ENCODE measurements at regions not wholly inside any gene's neighbourhood (a gene's known extent, or its start where the extent isn't known, plus 50 kb on each side); places are given as distances from the start of the nearest gene placed in this dataset.

- DNase-seq, result no peak
Measured at GRCh38 chr4:11549525-11549924, 120.8 kb upstream of the HS3ST1 start.

GRCh38 chr4:11548597-11549082 lies 119.9 kb upstream of the HS3ST1 start:
- DNase-seq, result no peak

DNA sequence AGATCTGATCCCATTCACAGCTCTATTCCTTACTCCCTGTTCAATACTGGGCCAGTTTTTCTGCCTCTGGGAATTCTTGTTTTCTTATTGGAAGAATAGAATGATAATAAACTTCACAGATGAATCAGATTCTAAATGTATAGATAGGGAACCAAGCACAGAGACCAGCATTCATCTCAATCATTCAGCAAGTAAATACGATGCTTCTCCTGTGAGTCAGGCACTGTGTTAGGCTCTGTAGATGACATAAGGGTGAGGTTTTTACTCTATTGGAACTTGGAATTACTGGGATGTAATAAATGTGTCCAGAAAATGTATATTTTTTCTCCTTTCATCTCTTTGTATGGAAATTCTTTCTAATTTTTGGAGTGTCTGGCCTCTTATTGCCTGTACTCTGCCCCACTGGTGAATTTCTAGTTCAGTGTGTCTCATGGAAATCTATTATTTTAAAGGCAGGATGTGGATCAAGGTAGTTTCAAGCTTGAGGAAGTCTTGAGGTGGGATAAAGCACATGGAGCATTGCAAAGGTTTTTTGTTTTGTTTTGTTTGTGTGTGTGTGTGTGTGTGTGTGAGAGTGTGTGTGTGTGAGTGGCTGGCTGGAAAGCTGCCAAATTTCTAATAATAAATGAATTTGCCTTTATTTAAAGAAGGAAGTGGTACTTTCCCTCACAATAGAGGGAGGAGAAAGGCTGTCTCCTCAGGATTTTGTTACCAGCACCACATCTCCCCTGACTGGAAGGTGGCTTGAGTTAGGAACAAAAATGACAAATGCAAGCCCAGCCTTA lies 117.9 kb upstream of the HS3ST1 start:
- no peak for DNase-seq

- no peak for DNase-seq
Measured at GRCh38 chr4:11545651-11546050, 117.0 kb upstream of the HS3ST1 start.

DNA sequence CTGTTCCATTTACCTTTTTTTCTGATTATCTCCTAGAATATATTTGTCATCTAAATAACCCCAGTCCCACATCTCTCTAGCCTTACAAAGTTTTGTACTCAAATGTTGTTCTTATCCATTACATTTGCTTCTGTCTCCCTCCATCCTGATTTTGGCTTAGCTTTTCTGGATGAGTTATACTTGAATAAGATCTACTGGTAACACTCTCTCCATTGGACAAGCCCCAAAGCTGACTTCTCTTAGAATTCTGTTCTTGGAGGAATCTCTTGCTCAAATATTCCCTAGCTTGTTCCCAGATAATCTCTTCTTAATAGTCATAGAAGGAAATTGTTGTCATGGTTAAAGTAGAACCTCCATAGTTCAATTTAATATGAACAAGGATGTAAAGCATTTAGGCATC lies 115.5 kb upstream of the HS3ST1 start:
- DNase-seq, result no peak

- DNase-seq, result no peak
Measured at GRCh38 chr4:11543706-11544105, 115.0 kb upstream of the HS3ST1 start.

DNA sequence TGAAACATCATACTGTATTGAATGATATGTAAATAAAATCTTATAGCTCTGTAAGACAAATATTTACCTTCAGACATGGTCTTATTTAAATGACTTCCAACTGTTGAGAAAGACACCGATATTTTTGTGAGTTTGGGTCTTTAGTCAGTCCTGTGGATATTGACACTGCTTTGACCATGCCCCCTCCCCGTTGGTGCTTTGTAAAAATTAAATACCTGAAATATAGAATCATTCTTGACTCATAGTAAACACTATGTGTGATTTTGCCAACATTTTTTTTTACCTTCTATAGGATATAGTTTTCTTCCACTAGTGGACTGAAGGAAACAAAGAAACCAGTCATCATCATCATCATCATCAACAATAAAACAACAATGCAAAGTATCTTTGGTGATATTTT lies 114.3 kb upstream of the HS3ST1 start:
- no peak for DNase-seq

DNA sequence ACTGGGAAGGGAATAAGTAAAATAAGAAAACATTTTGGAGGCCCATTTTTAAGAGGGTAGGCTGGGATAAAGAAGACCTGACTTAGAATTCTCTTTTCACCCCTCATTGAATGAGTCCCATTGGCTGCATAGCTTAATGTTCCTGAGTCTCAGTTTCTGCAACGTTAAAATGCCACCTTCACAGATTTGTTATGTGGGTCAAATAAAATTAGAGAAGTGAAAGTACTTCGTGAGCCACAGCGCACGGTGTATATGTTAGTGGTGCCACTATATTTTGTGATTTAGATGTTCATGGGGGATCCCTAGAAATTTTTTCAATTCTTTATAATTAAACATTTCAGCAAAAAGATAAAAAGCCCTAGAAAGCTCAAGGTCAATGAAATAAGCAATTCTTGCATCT lies 109.2 kb upstream of the HS3ST1 start:
- DNase-seq, result no peak

GRCh38 chr4:11535333-11535732 lies 106.6 kb upstream of the HS3ST1 start:
- DNase-seq, result no peak

GRCh38 chr4:11534623-11535302 lies 106.1 kb upstream of the HS3ST1 start:
- no peak for DNase-seq

DNA sequence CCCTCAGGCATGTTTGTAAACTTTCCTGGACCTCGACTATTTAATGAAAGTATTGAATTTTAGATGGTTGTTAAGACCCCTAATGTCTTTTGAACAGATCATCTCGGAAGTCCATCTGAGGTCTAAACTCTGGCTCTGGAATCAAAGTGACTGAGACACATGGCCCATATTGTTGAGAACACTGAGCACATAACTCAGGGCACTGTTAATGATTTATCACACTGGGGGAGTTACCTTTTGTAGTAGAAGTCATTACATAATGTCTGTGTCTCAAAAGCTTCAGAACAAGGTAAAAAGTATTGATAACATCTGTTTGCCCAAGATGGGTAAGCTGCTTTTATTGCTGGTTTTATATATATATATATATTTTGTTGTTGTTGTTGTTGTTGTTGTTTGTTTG lies 103.4 kb upstream of the HS3ST1 start:
- DNase-seq, result no peak

DNA sequence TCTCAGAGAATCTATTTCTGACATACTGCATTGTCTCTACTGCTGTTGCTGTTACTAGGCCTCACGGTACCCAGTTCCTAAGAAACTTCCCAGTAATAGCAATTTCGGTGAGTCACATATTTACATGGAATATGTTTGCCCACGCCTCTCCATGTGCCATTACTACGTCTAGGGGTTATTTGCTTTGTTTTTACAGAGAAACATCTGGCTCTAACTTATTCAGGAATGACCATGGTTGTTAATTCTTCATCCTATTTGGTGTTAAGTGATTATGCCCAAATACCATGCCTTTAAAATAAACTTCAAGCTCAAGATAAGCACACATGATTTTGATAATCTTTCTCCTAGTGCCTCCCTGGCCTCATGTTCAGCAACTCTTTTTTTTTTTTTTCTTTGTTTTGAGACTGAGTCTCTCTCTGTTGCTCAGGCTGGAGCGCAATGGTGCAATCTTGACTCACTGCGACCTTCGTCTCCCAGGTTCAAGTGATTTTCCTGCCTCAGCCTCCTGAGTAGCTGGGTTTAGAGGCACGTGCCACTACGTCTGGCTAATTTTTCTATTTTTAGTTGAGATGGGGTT lies 101.0 kb upstream of the HS3ST1 start:
- DNase-seq, result no peak

GRCh38 chr4:11525085-11525484 lies 96.4 kb upstream of the HS3ST1 start:
- DNase-seq, result no peak

DNA sequence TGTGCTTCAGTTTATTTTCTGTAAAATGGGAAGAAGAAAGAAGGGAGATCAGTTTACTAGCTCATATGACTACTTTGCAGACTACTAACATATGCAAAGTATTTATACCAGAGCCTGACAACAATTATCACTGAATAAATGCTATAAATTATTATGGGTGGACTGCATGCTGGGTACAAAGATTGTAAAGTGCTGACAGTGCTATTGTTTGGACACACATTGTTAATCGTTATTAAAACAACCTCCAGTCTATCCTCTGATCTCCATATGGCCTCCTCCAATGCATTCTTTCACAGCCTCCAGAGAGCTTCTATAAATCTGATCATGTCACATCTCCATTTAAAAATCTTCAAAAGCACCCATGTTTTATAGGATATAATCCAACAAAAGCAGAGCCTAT lies 90.1 kb upstream of the HS3ST1 start:
- no peak for DNase-seq

DNA sequence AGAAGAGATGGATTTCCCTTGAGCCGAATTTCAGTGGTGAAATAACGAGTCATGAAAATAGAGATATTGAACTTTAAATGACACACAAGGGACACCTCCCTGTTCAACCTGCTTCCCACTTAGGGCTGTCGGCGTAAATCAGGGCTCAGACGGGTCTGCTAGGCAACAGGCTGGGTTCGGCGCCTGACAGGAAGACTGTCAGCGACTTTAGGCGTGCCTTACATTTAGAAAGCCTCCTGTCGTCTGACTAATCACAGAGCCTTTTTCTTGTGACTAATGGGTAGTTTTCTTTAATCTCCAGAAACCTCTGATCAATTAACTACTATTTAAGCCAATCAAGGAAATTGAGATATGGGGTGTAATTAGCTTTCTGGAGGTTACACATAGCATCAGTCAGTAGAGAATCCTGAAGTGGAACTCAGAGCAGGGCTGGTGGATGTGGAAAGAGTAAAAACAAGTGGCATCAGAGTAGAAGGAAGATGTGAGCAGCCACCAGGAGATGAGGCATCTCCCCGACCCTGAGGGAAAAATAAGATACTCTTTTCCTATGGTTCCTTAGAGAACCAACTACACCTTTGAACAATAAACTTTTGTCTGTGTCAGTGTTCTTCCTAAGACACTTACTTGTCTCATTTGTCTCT lies 86.2 kb upstream of the HS3ST1 start:
- DNase-seq, result no peak

- no peak for DNase-seq
Measured at GRCh38 chr4:11514003-11514402, 85.3 kb upstream of the HS3ST1 start.

DNA sequence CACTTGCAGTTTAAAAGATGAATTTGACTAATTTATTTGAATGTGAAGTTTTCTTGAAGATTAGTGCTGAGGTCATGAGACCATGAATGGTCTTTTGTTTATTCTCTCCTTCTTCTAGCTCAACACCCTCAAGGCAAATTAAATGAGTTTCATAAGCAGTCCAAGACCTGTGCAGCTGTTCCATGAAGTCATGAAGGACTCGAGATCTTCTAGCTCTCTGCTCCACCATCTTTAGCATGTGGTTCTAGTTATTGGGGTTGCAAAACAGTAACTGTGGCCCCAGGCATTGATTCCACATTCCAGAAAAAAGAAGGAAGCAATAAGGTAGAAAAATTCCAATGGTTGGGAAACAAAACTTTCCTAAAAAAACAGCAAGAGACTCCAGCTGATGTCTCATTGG lies 84.2 kb upstream of the HS3ST1 start:
- no peak for DNase-seq

- DNase-seq, result no peak
Measured at GRCh38 chr4:11511321-11511720, 82.6 kb upstream of the HS3ST1 start.

DNA sequence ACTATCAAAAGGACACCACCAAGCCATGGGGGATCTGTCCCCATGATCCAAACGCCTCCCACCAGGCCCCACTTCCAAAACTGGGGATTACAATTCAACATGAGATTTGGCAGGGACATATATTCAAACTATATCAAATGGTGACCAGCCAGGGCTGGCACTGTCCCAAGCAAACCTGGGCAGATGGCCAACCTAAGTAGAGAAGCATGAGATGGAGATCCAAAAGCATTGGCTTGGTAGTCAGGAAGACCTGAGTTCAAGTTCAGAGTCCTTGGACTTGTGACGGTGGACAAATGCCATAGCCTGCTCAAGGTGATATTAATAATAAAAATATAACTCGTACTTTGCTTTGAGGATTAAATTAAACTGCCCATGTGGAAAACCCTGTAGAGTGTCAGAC lies 79.2 kb upstream of the HS3ST1 start:
- DNase-seq, result no peak

- DNase-seq, result no peak
Measured at GRCh38 chr4:11506194-11506593, 77.5 kb upstream of the HS3ST1 start.

GRCh38 chr4:11505221-11505971 lies 76.7 kb upstream of the HS3ST1 start:
- DNase-seq, result no peak

DNA sequence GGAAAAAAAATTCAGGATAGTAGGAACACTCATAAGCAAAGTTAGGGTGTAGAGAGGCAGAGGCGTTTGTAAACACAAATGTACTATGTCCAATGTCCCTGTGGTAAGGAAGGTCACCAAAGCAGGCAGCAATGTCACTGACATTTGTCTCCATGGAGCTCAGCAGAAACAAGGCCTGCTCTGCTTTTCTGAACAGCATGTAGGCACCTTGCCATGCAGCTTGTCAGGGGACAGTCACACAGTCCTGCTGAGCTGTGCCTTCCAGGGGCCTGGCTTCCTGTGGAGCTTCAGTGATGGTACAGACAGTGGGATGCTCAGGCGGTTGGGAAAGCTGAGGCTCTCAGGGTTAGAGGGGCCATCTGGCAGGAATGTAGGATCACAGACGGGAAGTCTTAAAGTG lies 74.5 kb upstream of the HS3ST1 start:
- no peak for DNase-seq

DNA sequence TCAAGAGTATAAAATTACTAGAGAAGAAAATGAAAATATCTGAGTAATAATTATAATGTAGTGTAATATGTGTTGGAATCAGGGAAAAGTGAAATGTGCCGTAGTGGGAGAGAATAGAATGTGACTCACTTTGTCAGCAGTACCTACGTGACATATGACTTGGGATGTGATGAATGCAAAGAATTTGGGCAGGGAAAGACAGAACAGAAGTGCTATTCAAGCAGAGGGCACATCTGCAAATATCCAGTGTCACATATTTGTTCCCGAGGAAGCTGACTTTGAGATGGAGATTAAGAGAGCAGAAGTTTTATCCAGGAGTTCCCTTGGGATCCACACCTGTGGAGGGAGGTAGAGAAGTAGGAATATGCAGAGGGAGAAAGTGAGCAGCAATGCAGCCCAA lies 69.3 kb upstream of the HS3ST1 start:
- DNase-seq, result no peak
